GM18861 (cell line): ENCODE measurements at regions not wholly inside any gene's neighbourhood (a gene's known extent, or its start where the extent isn't known, plus 50 kb on each side); places are given as distances from the start of the nearest gene placed in this dataset.
"Not testable (repeated sequence)": the region's sequence is repeated elsewhere in the genome, so short reads cannot be mapped to it uniquely, and the experiment has no call there.

Source experiments
- ATAC-seq: cut with Tn5 transposase; IDR thresholded peaks from one replicate; pipeline ENCODE4 v1.9.1; 2021; ENCODE audit not compliant: unreplicated experiment

- ATAC-seq, result not testable (repeated sequence)
These were observed 862.7 kb downstream of the ZPLD1 start for GRCh38 chr3:103297502-103297901.

GRCh38 chr3:103306104-103306503 is 871.3 kb downstream of the ZPLD1 start:
- ATAC-seq, result no peak

- no peak for ATAC-seq
These were observed 874.1 kb downstream of the ZPLD1 start for GRCh38 chr3:103308921-103309320.

- no peak for ATAC-seq
These were observed 885.1 kb downstream of the ZPLD1 start for GRCh38 chr3:103319912-103320311.

GRCh38 chr3:103337179-103337845 is 902.5 kb downstream of the ZPLD1 start:
- no peak for ATAC-seq

GRCh38 chr3:103341078-103341606 is 906.3 kb downstream of the ZPLD1 start:
- no peak for ATAC-seq

- ATAC-seq, result no peak
These were observed 907.5 kb downstream of the ZPLD1 start for GRCh38 chr3:103342205-103342731.

- ATAC-seq, result no peak
These were observed 914.9 kb downstream of the ZPLD1 start for GRCh38 chr3:103349760-103350159.

- no peak for ATAC-seq
These were observed 930.7 kb downstream of the ZPLD1 start for GRCh38 chr3:103365467-103365866.

- no peak for ATAC-seq
These were observed 932.7 kb downstream of the ZPLD1 start for GRCh38 chr3:103367481-103367880.

GRCh38 chr3:103371411-103371810 is 936.6 kb downstream of the ZPLD1 start:
- no peak for ATAC-seq

- no peak for ATAC-seq
These were observed 937.2 kb downstream of the ZPLD1 start for GRCh38 chr3:103372031-103372430.

GRCh38 chr3:103380391-103380790 is 945.6 kb downstream of the ZPLD1 start:
- no peak for ATAC-seq

GRCh38 chr3:103381296-103382079 is 946.7 kb downstream of the ZPLD1 start:
- no peak for ATAC-seq

- ATAC-seq, result no peak
These were observed 951.3 kb downstream of the ZPLD1 start for GRCh38 chr3:103385961-103386656.

GRCh38 chr3:103388214-103388613 is 953.4 kb downstream of the ZPLD1 start:
- ATAC-seq, result no peak

GRCh38 chr3:103389356-103389755 is 954.5 kb downstream of the ZPLD1 start:
- ATAC-seq, result no peak

- no peak for ATAC-seq
These were observed 958.8 kb downstream of the ZPLD1 start for GRCh38 chr3:103393395-103394186.

- ATAC-seq, result no peak
These were observed 968.4 kb downstream of the ZPLD1 start for GRCh38 chr3:103403191-103403590.

- ATAC-seq, result no peak
These were observed 971.6 kb downstream of the ZPLD1 start for GRCh38 chr3:103406320-103406850.
